SU-DHL-6 (cell line): ENCODE measurements at regions not wholly inside any gene's neighbourhood (a gene's known extent, or its start where the extent isn't known, plus 50 kb on each side); places are given as distances from the start of the nearest gene placed in this dataset.

Experiments used
- H2AFZ ChIP-seq: fragments of 200-600 bp; sonication (generic); 2 replicates; pipeline ENCODE4 v1.6.1; 2014; ENCODE audit warnings: low read depth, mild to moderate bottlenecking, moderate library complexity, mixed read lengths, antibody characterized with exemption, low read length; ENCODE audit not compliant: severe bottlenecking
- H3F3A ChIP-seq: fragments of 200-600 bp; shearing (Covaris generic); 2 replicates; pipeline ENCODE4 v1.6.0; 2016; ENCODE audit warnings: antibody characterized with exemption, mild to moderate bottlenecking; ENCODE audit not compliant: insufficient read depth
- H3K27ac ChIP-seq: fragments of 200-600 bp; sonication (generic); 2 replicates; pipeline ENCODE4 v1.5.1; 2016; ENCODE audit warnings: low read depth, mild to moderate bottlenecking, low read length, moderate library complexity, mixed read lengths
- H3K27me3 ChIP-seq: fragments of 200-600 bp; sonication (generic), shearing (Covaris generic); 2 replicates; pipeline ENCODE4 v1.6.0; 2014; ENCODE audit warnings: mild to moderate bottlenecking, low read length
- H3K36me3 ChIP-seq: fragments of 200-600 bp; sonication (generic); 2 replicates; pipeline ENCODE4 v1.6.1; 2014; ENCODE audit warnings: mild to moderate bottlenecking, low read length, mixed read lengths
- H3K4me2 ChIP-seq: fragments of 300-600, 200-600 bp; shearing (Covaris generic), sonication (generic); 2 replicates; pipeline ENCODE4 v1.6.0; 2014; ENCODE audit warnings: low read length, low read depth, mild to moderate bottlenecking; ENCODE audit not compliant: poor library complexity, severe bottlenecking
- H3K4me3 ChIP-seq: fragments of 200-600 bp; sonication (generic); 2 replicates; pipeline ENCODE4 v1.5.1; 2014; ENCODE audit warnings: antibody characterized with exemption, low read length, mild to moderate bottlenecking, mixed read lengths; ENCODE audit not compliant: insufficient read depth, poor library complexity, severe bottlenecking
- H3K79me2 ChIP-seq: fragments of 200-600 bp; sonication (generic); 2 replicates; pipeline ENCODE4 v1.6.1; 2014; ENCODE audit warnings: mild to moderate bottlenecking, low read length, moderate library complexity; ENCODE audit not compliant: insufficient read depth
- H3K9ac ChIP-seq: fragments of 200-600 bp; sonication (generic); 2 replicates; pipeline ENCODE4 v1.7.0; 2014; ENCODE audit warnings: mild to moderate bottlenecking, low read length
- H3K9me2 ChIP-seq: fragments of 200-600 bp; sonication (generic); replicated peaks from 2 replicates; pipeline ENCODE4 v1.6.1; 2014; ENCODE audit warnings: low read length; ENCODE audit not compliant: insufficient read depth
- H3K9me3 ChIP-seq: fragments of 200-600 bp; sonication (generic); 2 replicates; pipeline ENCODE4 v1.6.1; 2014; ENCODE audit warnings: low read length, mixed read lengths; ENCODE audit not compliant: insufficient read depth
- H4K20me1 ChIP-seq: fragments of 200-600 bp; sonication (generic); 2 replicates; pipeline ENCODE4 v1.6.1; 2014; ENCODE audit warnings: low read depth, mild to moderate bottlenecking, antibody characterized with exemption, low read length, moderate library complexity, mixed read lengths
- CTCF ChIP-seq: fragments of 200-600 bp; sonication (generic); IDR thresholded peaks from one replicate; pipeline ENCODE4 v1.5.1; 2017; ENCODE audit warnings: antibody characterized with exemption, mild to moderate bottlenecking, low read length, moderate library complexity; ENCODE audit not compliant: insufficient read depth, poor library complexity, severe bottlenecking
- EZH2phosphoT487 ChIP-seq: fragments of 200-600 bp; sonication (generic), shearing (Covaris generic); conservative IDR thresholded peaks from 2 replicates; pipeline ENCODE4 v1.6.1; 2018; ENCODE audit warnings: mild to moderate bottlenecking, antibody characterized with exemption, low read length, moderate library complexity, mixed read lengths

DNA sequence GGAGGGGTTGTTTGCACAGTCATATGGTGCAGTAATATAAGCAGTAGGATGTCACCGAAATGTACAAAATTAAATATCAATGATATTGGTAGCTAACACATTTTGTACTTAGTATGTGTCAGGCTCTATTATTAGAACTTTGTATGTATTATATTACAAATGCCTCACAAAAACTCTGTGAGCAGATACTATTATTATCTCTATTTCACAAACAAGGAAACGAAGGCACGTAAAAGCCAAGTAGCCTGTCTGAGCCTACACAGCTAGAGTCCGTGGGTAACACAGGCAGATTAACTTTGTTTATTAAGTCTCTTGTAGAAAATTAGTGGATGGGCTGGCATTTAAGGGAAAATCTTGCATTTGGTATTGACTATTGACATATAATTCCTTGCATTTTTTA lies 284.3 kb upstream of the DAB2 start:
- no peak overlapping the region for H3K9ac ChIP-seq
- H3K27ac ChIP-seq, result no peak overlapping the region
- no peak overlapping the region for H3K4me2 ChIP-seq

DNA sequence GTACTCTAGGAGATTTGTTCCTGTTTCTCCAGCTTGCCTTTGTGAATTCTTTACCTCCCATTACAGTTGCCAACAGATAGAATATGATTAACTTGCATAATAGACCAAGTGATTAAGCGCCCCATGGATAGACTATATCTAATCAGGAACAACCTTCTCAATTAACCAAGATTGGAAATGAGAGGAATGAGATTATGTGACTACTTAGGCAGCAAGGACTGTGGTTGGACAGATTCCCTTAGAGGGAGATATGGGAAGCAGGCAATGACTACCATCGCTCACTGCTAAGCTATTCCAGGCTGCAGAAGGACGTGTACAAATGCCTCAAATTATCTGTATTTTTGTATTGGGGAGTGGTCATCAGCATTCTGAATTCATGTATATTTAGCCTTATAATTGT lies 278.1 kb upstream of the DAB2 start:
- H3K27ac ChIP-seq, result no peak overlapping the region
- no peak overlapping the region for H3K9ac ChIP-seq
- no peaks in the 10 kb centered on the region for H3F3A ChIP-seq
- no peaks in the 10 kb centered on the region for H4K20me1 ChIP-seq
- no peaks in the 10 kb centered on the region for H3K27me3 ChIP-seq
- H3K9me3 ChIP-seq, result no peaks in the 10 kb centered on the region
- TF ChIP-seq EZH2phosphoT487 (no peak), CTCF (no peak)
- H2AFZ ChIP-seq, result no peak overlapping the region
- no peaks in the 10 kb centered on the region for H3K79me2 ChIP-seq
- H3K4me2 ChIP-seq, result no peak overlapping the region
- H3K9me2 ChIP-seq, result no peaks in the 10 kb centered on the region
- no peaks in the 10 kb centered on the region for H3K36me3 ChIP-seq
- no peak overlapping the region for H3K4me3 ChIP-seq

More for the DNA sequence above, 284.3 kb upstream of the DAB2 start:
- no peaks in the 10 kb centered on the region for H3K9me2 ChIP-seq
- H3K9me3 ChIP-seq, result no peaks in the 10 kb centered on the region
- no peak overlapping the region for H3K4me3 ChIP-seq
- H2AFZ ChIP-seq, result no peak overlapping the region
- H4K20me1 ChIP-seq, result no peaks in the 10 kb centered on the region
- H3F3A ChIP-seq, result no peaks in the 10 kb centered on the region
- no peaks in the 10 kb centered on the region for H3K79me2 ChIP-seq
- H3K27me3 ChIP-seq, result no peaks in the 10 kb centered on the region
- H3K36me3 ChIP-seq, result no peaks in the 10 kb centered on the region
- no peak for TF ChIP-seq EZH2phosphoT487
- TF ChIP-seq CTCF, result no peak

GRCh38 chr5:39700523-39700922 lies 275.7 kb upstream of the DAB2 start:
- no peaks in the 10 kb centered on the region for H3F3A ChIP-seq
- no peak overlapping the region for H3K27ac ChIP-seq
- no peak for TF ChIP-seq EZH2phosphoT487
- no peak for TF ChIP-seq CTCF

More at GRCh38 chr5:39700523-39700922, 275.7 kb upstream of the DAB2 start:
- Histone ChIP-seq H4K20me1 (no peaks in the 10 kb centered on the region), H3K9ac (no peak overlapping the region), H3K4me3 (no peak overlapping the region), H3K9me3 (no peaks in the 10 kb centered on the region), H3K27me3 (no peaks in the 10 kb centered on the region), H3K79me2 (no peaks in the 10 kb centered on the region), H3K9me2 (no peaks in the 10 kb centered on the region), H3K4me2 (no peak overlapping the region), H2AFZ (no peak overlapping the region), H3K36me3 (no peaks in the 10 kb centered on the region)
